ENCODE measurements at regions not wholly inside any gene's neighbourhood (a gene's known extent, or its start where the extent isn't known, plus 50 kb on each side); places are given as distances from the start of the nearest gene placed in this dataset.

DNA sequence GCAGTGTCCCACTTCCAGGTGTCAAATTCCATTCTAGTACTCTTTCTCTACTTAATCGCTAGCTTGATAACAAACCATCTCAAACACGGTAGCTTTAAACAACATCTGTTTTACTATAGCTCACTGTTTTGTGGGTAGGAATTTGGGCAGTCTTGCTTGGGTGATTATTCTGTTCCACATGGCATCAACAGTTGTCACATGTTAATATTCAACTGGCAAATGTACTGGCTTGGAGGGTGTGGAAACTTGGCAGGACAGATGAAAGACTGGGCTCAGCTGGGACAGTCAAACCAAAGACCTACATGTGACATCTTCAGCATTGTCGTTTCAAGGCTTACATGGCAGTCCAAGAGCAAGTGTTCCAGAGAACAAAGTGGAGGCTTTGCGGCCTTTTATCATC, 241.8 kb downstream of the PTH2R start:
- TF ChIP-seq, protein P1, sequence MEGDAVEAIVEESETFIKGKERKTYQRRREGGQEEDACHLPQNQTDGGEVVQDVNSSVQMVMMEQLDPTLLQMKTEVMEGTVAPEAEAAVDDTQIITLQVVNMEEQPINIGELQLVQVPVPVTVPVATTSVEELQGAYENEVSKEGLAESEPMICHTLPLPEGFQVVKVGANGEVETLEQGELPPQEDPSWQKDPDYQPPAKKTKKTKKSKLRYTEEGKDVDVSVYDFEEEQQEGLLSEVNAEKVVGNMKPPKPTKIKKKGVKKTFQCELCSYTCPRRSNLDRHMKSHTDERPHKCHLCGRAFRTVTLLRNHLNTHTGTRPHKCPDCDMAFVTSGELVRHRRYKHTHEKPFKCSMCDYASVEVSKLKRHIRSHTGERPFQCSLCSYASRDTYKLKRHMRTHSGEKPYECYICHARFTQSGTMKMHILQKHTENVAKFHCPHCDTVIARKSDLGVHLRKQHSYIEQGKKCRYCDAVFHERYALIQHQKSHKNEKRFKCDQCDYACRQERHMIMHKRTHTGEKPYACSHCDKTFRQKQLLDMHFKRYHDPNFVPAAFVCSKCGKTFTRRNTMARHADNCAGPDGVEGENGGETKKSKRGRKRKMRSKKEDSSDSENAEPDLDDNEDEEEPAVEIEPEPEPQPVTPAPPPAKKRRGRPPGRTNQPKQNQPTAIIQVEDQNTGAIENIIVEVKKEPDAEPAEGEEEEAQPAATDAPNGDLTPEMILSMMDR (IDR thresholded peaks at IDR 0.05), result no peak
- no peak for TF ChIP-seq POLR2A (IDR thresholded peaks at IDR 0.05)

Data from Peyer's patch (tissue), 4 donors.